ENCODE measurements at regions not wholly inside any gene's neighbourhood (a gene's known extent, or its start where the extent isn't known, plus 50 kb on each side); places are given as distances from the start of the nearest gene placed in this dataset.

- TF ChIP-seq POLR2A (IDR thresholded peaks at IDR 0.05) (no peak), CTCF (IDR thresholded peaks at IDR 0.05) (no peak)
Measured at GRCh38 chr7:115224922-115225321, 303.0 kb downstream of the MDFIC start.
